ENCODE measurements at regions not wholly inside any gene's neighbourhood (a gene's known extent, or its start where the extent isn't known, plus 50 kb on each side); places are given as distances from the start of the nearest gene placed in this dataset.

GRCh38 chr21:27840262-27840661 is 873.4 kb upstream of the ADAMTS5 start:
- intact Hi-C loops (cut with micrococcal nuclease; ENCODE audit: unreplicated experiment) (no loop called here), in situ Hi-C loops (cut with HindIII; ENCODE audit: low pct_unique_long_range_greater_than_20kb, low sequenced_read_pairs) (no loop called here)
- CTCF ChIA-PET: no interaction called here
- ATAC-seq: no peak
- Histone ChIP-seq H3K36me3 (ENCODE audit: control insufficient read depth, insufficient read depth, low read length) (no peaks in the 10 kb centered on the region), H3K4me3 (ENCODE audit: low read depth in 2 of 2, low read length in 2 of 2) (no peak overlapping the region), H3K9me3 (ENCODE audit: control insufficient read depth, insufficient read depth, low read depth, low read length) (no peaks in the 10 kb centered on the region), H3K4me1 (ENCODE audit: control insufficient read depth, insufficient read depth, low read length) (no peaks in the 10 kb centered on the region), H3K27ac (ENCODE audit: low read length) (no peak overlapping the region), H3K27me3 (ENCODE audit: control insufficient read depth, insufficient read depth, low read length) (no peaks in the 10 kb centered on the region)
- DNase-seq (ENCODE audit: low read depth, low spot score): no peak
- no TSS peak for BruUV-seq (replicated peaks)
- POLR2A ChIA-PET: no interaction called here
- TF ChIP-seq REST (IDR thresholded peaks at IDR 0.05; ENCODE audit: insufficient read depth in 1 of 2, low read depth in 2 of 2, low read length in 1 of 2) (no peak), POLR2AphosphoS5 (IDR thresholded peaks at IDR 0.05; ENCODE audit: low read depth, low read length) (no peak), SIN3A (IDR thresholded peaks at IDR 0.05; ENCODE audit: borderline replicate concordance, insufficient read depth, low read depth, low read length) (no peak), TCF7L2 (IDR thresholded peaks at IDR 0.05; ENCODE audit: low read depth, low read length) (no peak), CTCF (IDR thresholded peaks at IDR 0.05) (no peak)

- TF ChIP-seq SIN3A (IDR thresholded peaks at IDR 0.05; ENCODE audit: borderline replicate concordance, insufficient read depth, low read depth, low read length) (no peak), POLR2AphosphoS5 (IDR thresholded peaks at IDR 0.05; ENCODE audit: low read depth, low read length) (no peak), REST (IDR thresholded peaks at IDR 0.05; ENCODE audit: insufficient read depth in 1 of 2, low read depth in 2 of 2, low read length in 1 of 2) (no peak), CTCF (IDR thresholded peaks at IDR 0.05) (no peak), TCF7L2 (IDR thresholded peaks at IDR 0.05; ENCODE audit: low read depth, low read length) (no peak)
- no peak for ATAC-seq
These were observed 872.7 kb upstream of the ADAMTS5 start for GRCh38 chr21:27839512-27840115.

More at GRCh38 chr21:27839512-27840115, 872.7 kb upstream of the ADAMTS5 start:
- ChIA-PET POLR2A (no interaction called here), CTCF (no interaction called here)
- no peak overlapping the region for H3K4me3 ChIP-seq (ENCODE audit: low read depth in 2 of 2, low read length in 2 of 2)
- DNase-seq (ENCODE audit: low read depth, low spot score): no peak
- in situ Hi-C loops (cut with HindIII; ENCODE audit: low pct_unique_long_range_greater_than_20kb, low sequenced_read_pairs): no loop called here
- no peaks in the 10 kb centered on the region for H3K27me3 ChIP-seq (ENCODE audit: control insufficient read depth, insufficient read depth, low read length)
- intact Hi-C loops (cut with micrococcal nuclease; ENCODE audit: unreplicated experiment): no loop called here
- no TSS peak for BruUV-seq (replicated peaks)
- no peaks in the 10 kb centered on the region for H3K9me3 ChIP-seq (ENCODE audit: control insufficient read depth, insufficient read depth, low read depth, low read length)
- no peak overlapping the region for H3K27ac ChIP-seq (ENCODE audit: low read length)
- H3K36me3 ChIP-seq (ENCODE audit: control insufficient read depth, insufficient read depth, low read length): no peaks in the 10 kb centered on the region
- H3K4me1 ChIP-seq (ENCODE audit: control insufficient read depth, insufficient read depth, low read length): no peaks in the 10 kb centered on the region
